HK-2 (cell line): ENCODE measurements at regions not wholly inside any gene's neighbourhood (a gene's known extent, or its start where the extent isn't known, plus 50 kb on each side); places are given as distances from the start of the nearest gene placed in this dataset.

ENCODE experiments used
- DNase-seq: peaks from one replicate; pipeline ENCODE4 v3.0.0-alpha.2; 2018; ENCODE audit not compliant: unreplicated experiment

GRCh38 chr18:26794230-26795101 lies 71.0 kb downstream of the AQP4 start:
- DNase-seq, result no peak

GRCh38 chr18:26792661-26793060 lies 72.8 kb downstream of the AQP4 start:
- no peak for DNase-seq

GRCh38 chr18:26791676-26792075 lies 73.8 kb downstream of the AQP4 start:
- no peak for DNase-seq

- DNase-seq, result no peak
These were observed 80.9 kb downstream of the AQP4 start for GRCh38 chr18:26784599-26784998.

- no peak for DNase-seq
These were observed 82.3 kb downstream of the AQP4 start for GRCh38 chr18:26783170-26783569.

- no peak for DNase-seq
These were observed 84.8 kb downstream of the AQP4 start for GRCh38 chr18:26780520-26781325.

GRCh38 chr18:26778054-26778393 lies 87.5 kb downstream of the AQP4 start:
- DNase-seq, result no peak

GRCh38 chr18:26777351-26778053 lies 88.0 kb downstream of the AQP4 start:
- DNase-seq, result no peak

GRCh38 chr18:26772691-26773090 lies 92.8 kb downstream of the AQP4 start:
- no peak for DNase-seq

GRCh38 chr18:26771524-26771923 lies 94.0 kb downstream of the AQP4 start:
- DNase-seq, result no peak

GRCh38 chr18:26768385-26768784 lies 97.1 kb downstream of the AQP4 start:
- no peak for DNase-seq

GRCh38 chr18:26765498-26765897 lies 100.0 kb downstream of the AQP4 start:
- DNase-seq, result no peak

- DNase-seq, result no peak
These were observed 100.9 kb downstream of the AQP4 start for GRCh38 chr18:26764586-26764985.

GRCh38 chr18:26764177-26764576 lies 101.3 kb downstream of the AQP4 start:
- no peak for DNase-seq

GRCh38 chr18:26763446-26764110 lies 101.9 kb downstream of the AQP4 start:
- DNase-seq, result no peak

- DNase-seq, result peak; percentile 0
These were observed 108.1 kb downstream of the AQP4 start for GRCh38 chr18:26757263-26758019.

- no peak for DNase-seq
These were observed 109.0 kb downstream of the AQP4 start for GRCh38 chr18:26756556-26756955.

- no peak for DNase-seq
These were observed 118.6 kb downstream of the AQP4 start for GRCh38 chr18:26746826-26747475.

- no peak for DNase-seq
These were observed 119.1 kb downstream of the AQP4 start for GRCh38 chr18:26746398-26746797.

GRCh38 chr18:26745288-26746181 lies 120.0 kb downstream of the AQP4 start:
- DNase-seq, result no peak
